ENCODE measurements at regions not wholly inside any gene's neighbourhood (a gene's known extent, or its start where the extent isn't known, plus 50 kb on each side); places are given as distances from the start of the nearest gene placed in this dataset.
A peak's percentile ranks its signal among the peaks of the same experiment; 100 is the strongest.
"Not testable (repeated sequence)": the region's sequence is repeated elsewhere in the genome, so short reads cannot be mapped to it uniquely, and the experiment has no call there.

GRCh38 chr15:62218841-62219240 is 53.8 kb upstream of the C2CD4B start:
- DNase-seq = no peak

- no peak for DNase-seq
These were observed 54.7 kb upstream of the C2CD4B start for GRCh38 chr15:62219799-62220198.

GRCh38 chr15:62223020-62223419 is 57.9 kb upstream of the C2CD4B start:
- peak in 1 of 5 donors; percentile 8 for DNase-seq

- no peak for DNase-seq
These were observed 63.5 kb upstream of the C2CD4B start for GRCh38 chr15:62228604-62229003.

GRCh38 chr15:62231856-62232255 is 66.8 kb upstream of the C2CD4B start:
- DNase-seq = no peak

- no peak for DNase-seq
These were observed 75.3 kb upstream of the C2CD4B start for GRCh38 chr15:62240121-62241096.

- DNase-seq = no peak
These were observed 76.2 kb upstream of the C2CD4B start for GRCh38 chr15:62241135-62241770.

DNA sequence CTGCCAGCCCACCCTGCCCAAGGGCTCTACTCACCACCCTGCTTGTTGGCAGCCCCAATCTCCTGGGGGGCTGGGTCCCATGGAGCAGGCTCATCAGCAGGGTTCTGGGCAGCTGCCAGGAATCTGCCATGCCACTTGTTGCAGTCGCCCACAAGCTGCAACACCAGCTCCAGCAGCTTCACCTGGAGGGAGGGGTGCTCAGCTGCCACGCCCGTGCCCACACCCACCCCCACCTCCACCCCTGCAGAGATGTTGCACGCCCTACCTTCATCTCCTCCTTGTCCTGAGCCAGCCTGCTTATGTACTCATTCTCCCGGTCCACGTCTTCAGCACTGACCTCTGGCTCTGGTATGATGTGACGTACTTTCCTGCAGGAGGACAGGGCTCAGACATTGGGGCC is 77.9 kb upstream of the C2CD4B start:
- DNase-seq = no peak

DNA sequence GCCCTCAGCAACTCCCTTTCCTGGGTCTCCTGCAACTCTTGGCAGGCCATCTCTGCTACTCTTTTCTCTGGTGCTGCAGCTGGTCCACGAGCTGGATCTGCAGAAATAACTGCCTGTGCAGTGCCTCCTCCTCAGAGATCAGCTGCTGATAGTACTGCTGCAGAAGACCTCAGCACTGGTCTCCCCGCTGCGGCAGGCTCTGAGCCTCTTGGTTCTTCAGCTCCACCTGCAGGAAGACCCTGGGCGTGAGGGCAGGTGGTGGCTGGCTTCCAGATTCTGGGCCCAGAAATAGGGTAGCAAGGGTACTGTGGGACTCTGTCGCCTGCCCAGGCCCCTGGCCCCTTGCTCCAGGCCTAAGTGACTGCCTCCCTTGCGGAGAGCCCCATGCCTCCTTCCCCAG is 79.7 kb upstream of the C2CD4B start:
- DNase-seq = no peak

- DNase-seq = no peak
These were observed 83.3 kb upstream of the C2CD4B start for GRCh38 chr15:62248277-62248984.

- DNase-seq = no peak
These were observed 84.4 kb upstream of the C2CD4B start for GRCh38 chr15:62249501-62249900.

DNA sequence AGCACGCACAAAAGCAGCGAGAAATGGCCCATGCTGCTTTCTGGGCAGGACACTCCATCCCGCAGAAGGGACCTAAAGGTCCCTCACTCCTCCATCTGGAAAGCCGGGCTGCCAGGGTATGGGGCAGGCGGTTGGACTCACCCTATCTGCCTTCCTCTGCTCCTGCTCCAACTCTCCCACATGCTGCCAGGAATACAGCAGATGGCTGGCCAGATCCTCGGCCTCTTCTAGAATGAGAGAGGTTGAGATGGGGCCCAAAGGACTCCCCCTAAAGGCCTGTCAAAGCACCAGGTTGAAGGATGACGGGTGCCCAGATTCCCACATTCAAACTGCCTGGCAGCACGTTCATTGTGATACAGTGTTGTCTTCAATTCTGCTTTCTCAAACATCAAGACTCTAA is 85.1 kb upstream of the C2CD4B start:
- no peak for DNase-seq

- DNase-seq = no peak
These were observed 85.9 kb upstream of the C2CD4B start for GRCh38 chr15:62250978-62251377.

GRCh38 chr15:62253294-62253693 is 88.2 kb upstream of the C2CD4B start:
- no peak for DNase-seq

GRCh38 chr15:62254137-62254934 is 89.3 kb upstream of the C2CD4B start:
- peak in 4 of 5 donors; percentile 26 to 63 (median 40) for DNase-seq

DNA sequence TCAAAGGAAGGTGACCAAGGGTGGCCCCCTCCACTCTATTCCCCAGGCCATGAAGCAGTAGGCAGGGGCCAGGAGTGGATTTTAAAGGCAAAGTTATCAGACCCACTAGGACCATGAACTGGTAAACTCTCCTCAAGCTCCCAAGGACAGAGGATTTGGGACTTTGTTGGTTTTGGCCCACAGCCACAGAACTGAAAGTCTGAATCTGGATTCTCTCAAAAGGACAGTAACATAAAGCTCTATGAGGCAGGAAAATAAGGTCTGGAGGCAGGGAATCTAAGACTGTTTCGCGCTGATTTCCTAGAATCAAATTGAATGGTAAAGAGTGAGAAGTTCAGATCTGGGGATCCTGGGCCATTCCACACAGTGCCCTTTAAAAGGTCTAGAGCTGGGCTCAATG is 91.3 kb upstream of the C2CD4B start:
- not testable (repeated sequence) for DNase-seq

DNA sequence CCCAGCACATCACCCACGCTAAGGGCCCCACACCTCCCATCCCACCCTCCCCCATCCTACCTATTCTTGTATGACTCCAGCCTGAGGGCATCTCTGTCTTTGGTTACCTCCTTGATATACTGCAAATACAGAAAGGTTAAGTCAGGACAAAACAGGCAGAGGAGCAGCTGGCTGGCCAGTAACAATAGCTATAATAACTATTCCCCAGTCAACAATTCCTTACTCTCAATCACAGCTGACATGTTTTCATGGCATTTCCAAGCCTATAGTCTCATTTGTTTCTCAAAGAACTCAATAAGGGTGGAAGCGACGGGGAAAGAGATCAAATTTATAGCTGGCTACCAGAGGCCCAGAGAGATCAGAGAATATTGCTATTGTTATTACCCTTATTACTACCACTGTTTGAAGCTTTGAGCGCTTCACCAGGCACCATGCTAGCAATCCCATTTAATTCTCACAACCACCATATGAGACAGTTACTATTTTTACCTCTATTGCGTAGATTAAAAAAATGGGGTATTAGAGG is 93.0 kb upstream of the C2CD4B start:
- DNase-seq = no peak

GRCh38 chr15:62262305-62262941 is 97.3 kb upstream of the C2CD4B start:
- no peak for DNase-seq

DNA sequence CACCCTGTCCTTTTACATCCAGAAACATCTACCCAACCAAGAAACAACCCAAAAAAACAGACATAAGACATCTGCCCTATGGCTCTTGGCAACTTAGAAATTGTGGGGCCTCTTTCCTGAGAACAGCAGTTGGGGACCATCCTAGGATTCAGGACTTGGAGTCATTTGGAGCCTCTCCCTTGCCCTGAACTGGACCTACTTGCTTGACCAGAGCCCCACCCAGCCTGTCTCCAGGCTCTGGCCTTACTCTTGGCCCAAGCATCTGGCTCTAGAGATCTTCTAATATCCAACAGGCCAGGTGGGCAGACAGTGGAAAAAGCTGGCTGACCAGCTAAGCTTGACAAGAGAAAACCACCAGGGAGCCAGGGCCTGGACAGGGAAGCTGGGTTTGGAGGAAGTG is 99.1 kb upstream of the C2CD4B start:
- no peak for DNase-seq

- DNase-seq = no peak
These were observed 104.4 kb upstream of the C2CD4B start for GRCh38 chr15:62269504-62269903.

DNA sequence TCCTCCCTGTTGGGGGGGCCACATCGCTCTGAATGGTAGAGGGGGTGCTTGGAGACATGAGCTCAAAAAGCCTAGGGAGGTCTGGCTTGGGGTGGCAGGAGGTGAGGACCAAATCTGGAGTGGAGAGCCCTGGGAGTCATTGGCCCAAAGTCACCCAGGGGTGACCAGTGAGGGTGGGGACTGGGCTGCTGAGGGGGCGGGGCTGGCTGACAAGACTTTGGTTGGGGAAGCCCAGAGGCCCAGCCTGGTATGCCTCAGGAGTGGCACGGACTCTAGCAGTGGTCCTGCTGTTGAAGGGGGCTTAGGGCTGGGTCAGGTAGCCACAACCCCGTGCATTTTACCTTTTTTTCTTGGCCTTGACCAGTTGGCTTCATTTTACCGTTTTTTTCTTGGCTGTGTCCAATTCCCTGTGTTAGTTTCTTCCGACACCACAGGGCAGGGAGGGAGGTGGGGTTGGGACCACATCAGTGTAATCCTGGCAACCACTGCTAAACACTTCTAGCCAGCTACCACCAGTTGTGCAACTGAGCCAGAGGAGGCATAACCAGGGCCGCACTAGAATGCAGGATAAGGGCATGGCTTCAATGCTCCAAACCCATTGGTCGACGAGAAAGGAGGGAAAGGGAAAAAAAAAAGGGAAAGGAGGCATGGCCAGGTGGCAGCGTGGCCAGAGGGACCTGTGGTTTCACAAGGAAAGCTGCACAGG is 105.3 kb upstream of the C2CD4B start:
- no peak for DNase-seq

All from T-helper 1 cell (primary cell).